Neural cell (in vitro differentiated cells): ENCODE measurements at regions not wholly inside any gene's neighbourhood (a gene's known extent, or its start where the extent isn't known, plus 50 kb on each side); places are given as distances from the start of the nearest gene placed in this dataset.

ENCODE experiments used
- H2AFZ ChIP-seq: fragments of 200-600, 300-800 bp; sonication (generic), shearing (Covaris generic); 2 replicates; pipeline ENCODE4 v1.6.0; 2014; ENCODE audit warnings: low read depth, mild to moderate bottlenecking, antibody characterized with exemption, low read length, moderate library complexity
- H3F3A ChIP-seq: fragments of 200-600 bp; shearing (Covaris generic); 2 replicates; pipeline ENCODE4 v1.6.1; 2016; ENCODE audit warnings: mild to moderate bottlenecking, moderate library complexity, mixed read lengths, antibody characterized with exemption, low read length; ENCODE audit not compliant: insufficient read depth, poor library complexity, severe bottlenecking
- H3K27ac ChIP-seq: fragments of 200-600, 300-800 bp; sonication (generic), shearing (Covaris generic); 2 replicates; pipeline ENCODE4 v1.5.1; 2014; ENCODE audit warnings: mild to moderate bottlenecking, low read length, moderate library complexity
- H3K27me3 ChIP-seq: fragments of 300-800, 200-600 bp; sonication (generic), shearing (Covaris generic); 2 replicates; pipeline ENCODE4 v1.6.0; 2014; ENCODE audit warnings: mild to moderate bottlenecking, low read depth, low read length, moderate library complexity; ENCODE audit not compliant: insufficient read depth
- H3K36me3 ChIP-seq: fragments of 300-800, 200-600 bp; sonication (generic), shearing (Covaris generic); 2 replicates; pipeline ENCODE4 v1.5.1; 2014; ENCODE audit warnings: mild to moderate bottlenecking, antibody characterized with exemption, low read length, moderate library complexity; ENCODE audit not compliant: insufficient read depth
- H3K4me2 ChIP-seq: fragments of 300-800, 200-600 bp; sonication (generic), shearing (Covaris generic); 2 replicates; pipeline ENCODE4 v1.6.0; 2014; ENCODE audit warnings: mild to moderate bottlenecking, low read length
- H3K4me3 ChIP-seq: fragments of 300-800, 200-600 bp; sonication (generic), shearing (Covaris generic); 2 replicates; pipeline ENCODE4 v1.5.1; 2014; ENCODE audit warnings: mild to moderate bottlenecking, low read length, moderate library complexity
- H3K79me2 ChIP-seq: fragments of 200-600 bp; shearing (Covaris generic); replicated peaks from 2 replicates; pipeline ENCODE4 v1.6.0; 2014; ENCODE audit warnings: mild to moderate bottlenecking, low read length, moderate library complexity; ENCODE audit not compliant: insufficient read depth
- H3K9ac ChIP-seq: fragments of 300-800, 200-600 bp; sonication (generic), shearing (Covaris generic); 2 replicates; pipeline ENCODE4 v1.6.1; 2016; ENCODE audit warnings: mild to moderate bottlenecking, low read length, mixed read lengths
- H3K9me2 ChIP-seq: fragments of 200-600 bp; shearing (Covaris generic); 2 replicates; pipeline ENCODE4 v1.6.1; 2016; ENCODE audit warnings: mild to moderate bottlenecking, low read length, mixed read lengths; ENCODE audit not compliant: insufficient read depth
- H3K9me3 ChIP-seq: fragments of 200-600, 300-800 bp; sonication (generic), shearing (Covaris generic); 2 replicates; pipeline ENCODE4 v1.6.1; 2016; ENCODE audit warnings: mild to moderate bottlenecking, mixed run types, low read length, moderate library complexity, mixed read lengths
- H4K20me1 ChIP-seq: fragments of 200-600 bp; shearing (Covaris generic); 2 replicates; pipeline ENCODE4 v1.6.1; 2016; ENCODE audit warnings: mild to moderate bottlenecking, mixed run types; ENCODE audit not compliant: insufficient read depth
- EP300 ChIP-seq: fragments of 450-650 bp; conservative IDR thresholded peaks from 2 replicates; pipeline ENCODE4 v1.6.1; 2014; ENCODE audit warnings: antibody characterized with exemption, mild to moderate bottlenecking, moderate library complexity; ENCODE audit not compliant: poor library complexity, severe bottlenecking
- EZH2 ChIP-seq: fragments of 200-600, 300-800 bp; shearing (Covaris generic), sonication (generic); IDR thresholded peaks from 2 replicates; pipeline ENCODE4 v1.6.1; 2014; ENCODE audit warnings: antibody characterized with exemption, low read length, borderline replicate concordance, mild to moderate bottlenecking; ENCODE audit not compliant: insufficient read depth, poor library complexity, severe bottlenecking
- MXI1 ChIP-seq: fragments of 450-650 bp; conservative IDR thresholded peaks from 2 replicates; pipeline ENCODE4 v1.6.1; 2014; ENCODE audit warnings: antibody characterized with exemption, mild to moderate bottlenecking; ENCODE audit not compliant: poor library complexity, severe bottlenecking
- POLR2AphosphoS5 ChIP-seq: IDR thresholded peaks from 2 replicates; pipeline ENCODE4 v1.6.1; 2012
- RAD21 ChIP-seq: fragments of 450-650 bp; conservative IDR thresholded peaks from 2 replicates; pipeline ENCODE4 v1.6.1; 2014; ENCODE audit warnings: antibody characterized with exemption, mild to moderate bottlenecking, moderate library complexity
- SMC3 ChIP-seq: fragments of 450-650 bp; conservative IDR thresholded peaks from 2 replicates; pipeline ENCODE4 v1.6.1; 2014; ENCODE audit warnings: antibody characterized with exemption, mild to moderate bottlenecking, moderate library complexity; ENCODE audit not compliant: poor library complexity
- TAF1 ChIP-seq: IDR thresholded peaks from 2 replicates; pipeline ENCODE4 v1.6.1; 2012; ENCODE audit warnings: low read depth
- TF ChIP-seq, protein P1 (sequence below): IDR thresholded peaks from 2 replicates; pipeline ENCODE4 v1.6.1; 2012; ENCODE audit warnings: borderline replicate concordance
- TF ChIP-seq, protein P2 (sequence below): fragments of 450-650 bp; IDR thresholded peaks from 2 replicates; pipeline ENCODE4 v1.5.1; 2014; ENCODE audit warnings: antibody characterized with exemption, mild to moderate bottlenecking, moderate library complexity; ENCODE audit not compliant: poor library complexity, severe bottlenecking

DNA sequence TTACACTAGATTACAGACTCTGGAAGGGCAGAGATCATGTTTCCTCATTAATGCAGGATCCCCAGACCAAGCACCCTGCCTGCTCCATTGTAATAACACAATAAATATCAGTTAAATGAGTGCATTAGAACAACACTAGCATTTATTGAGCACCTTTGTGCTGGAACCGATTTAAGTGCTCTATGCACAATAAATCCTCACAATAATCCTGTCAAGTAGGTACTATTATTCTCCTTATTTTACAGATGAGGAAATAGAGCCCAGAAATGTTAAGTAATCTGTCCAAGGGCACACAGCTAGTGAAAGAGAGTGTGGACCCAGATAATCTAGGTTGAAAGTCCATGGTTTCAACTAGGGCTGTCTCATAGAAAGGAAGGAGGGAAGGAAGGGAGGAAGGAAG lies 69.8 kb downstream of the MAP1LC3B2 start:
- H3F3A ChIP-seq = no peaks in the 10 kb centered on the region
- H3K27ac ChIP-seq = no peak overlapping the region
- no peak overlapping the region for H3K4me3 ChIP-seq
- no peaks in the 10 kb centered on the region for H3K36me3 ChIP-seq
- H3K4me2 ChIP-seq = no peak overlapping the region
- H3K9me3 ChIP-seq = no peaks in the 10 kb centered on the region
- no peak overlapping the region for H3K9ac ChIP-seq
- no peaks in the 10 kb centered on the region for H3K9me2 ChIP-seq
- no peaks in the 10 kb centered on the region for H3K79me2 ChIP-seq
- TF ChIP-seq MXI1 = no peak
- no peak for TF ChIP-seq SMC3
- no peak for TF ChIP-seq POLR2AphosphoS5
- TF ChIP-seq, protein P1, sequence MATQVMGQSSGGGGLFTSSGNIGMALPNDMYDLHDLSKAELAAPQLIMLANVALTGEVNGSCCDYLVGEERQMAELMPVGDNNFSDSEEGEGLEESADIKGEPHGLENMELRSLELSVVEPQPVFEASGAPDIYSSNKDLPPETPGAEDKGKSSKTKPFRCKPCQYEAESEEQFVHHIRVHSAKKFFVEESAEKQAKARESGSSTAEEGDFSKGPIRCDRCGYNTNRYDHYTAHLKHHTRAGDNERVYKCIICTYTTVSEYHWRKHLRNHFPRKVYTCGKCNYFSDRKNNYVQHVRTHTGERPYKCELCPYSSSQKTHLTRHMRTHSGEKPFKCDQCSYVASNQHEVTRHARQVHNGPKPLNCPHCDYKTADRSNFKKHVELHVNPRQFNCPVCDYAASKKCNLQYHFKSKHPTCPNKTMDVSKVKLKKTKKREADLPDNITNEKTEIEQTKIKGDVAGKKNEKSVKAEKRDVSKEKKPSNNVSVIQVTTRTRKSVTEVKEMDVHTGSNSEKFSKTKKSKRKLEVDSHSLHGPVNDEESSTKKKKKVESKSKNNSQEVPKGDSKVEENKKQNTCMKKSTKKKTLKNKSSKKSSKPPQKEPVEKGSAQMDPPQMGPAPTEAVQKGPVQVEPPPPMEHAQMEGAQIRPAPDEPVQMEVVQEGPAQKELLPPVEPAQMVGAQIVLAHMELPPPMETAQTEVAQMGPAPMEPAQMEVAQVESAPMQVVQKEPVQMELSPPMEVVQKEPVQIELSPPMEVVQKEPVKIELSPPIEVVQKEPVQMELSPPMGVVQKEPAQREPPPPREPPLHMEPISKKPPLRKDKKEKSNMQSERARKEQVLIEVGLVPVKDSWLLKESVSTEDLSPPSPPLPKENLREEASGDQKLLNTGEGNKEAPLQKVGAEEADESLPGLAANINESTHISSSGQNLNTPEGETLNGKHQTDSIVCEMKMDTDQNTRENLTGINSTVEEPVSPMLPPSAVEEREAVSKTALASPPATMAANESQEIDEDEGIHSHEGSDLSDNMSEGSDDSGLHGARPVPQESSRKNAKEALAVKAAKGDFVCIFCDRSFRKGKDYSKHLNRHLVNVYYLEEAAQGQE = no peak
- TF ChIP-seq EP300 = no peak
- no peak for TF ChIP-seq TAF1
- TF ChIP-seq, protein P2, sequence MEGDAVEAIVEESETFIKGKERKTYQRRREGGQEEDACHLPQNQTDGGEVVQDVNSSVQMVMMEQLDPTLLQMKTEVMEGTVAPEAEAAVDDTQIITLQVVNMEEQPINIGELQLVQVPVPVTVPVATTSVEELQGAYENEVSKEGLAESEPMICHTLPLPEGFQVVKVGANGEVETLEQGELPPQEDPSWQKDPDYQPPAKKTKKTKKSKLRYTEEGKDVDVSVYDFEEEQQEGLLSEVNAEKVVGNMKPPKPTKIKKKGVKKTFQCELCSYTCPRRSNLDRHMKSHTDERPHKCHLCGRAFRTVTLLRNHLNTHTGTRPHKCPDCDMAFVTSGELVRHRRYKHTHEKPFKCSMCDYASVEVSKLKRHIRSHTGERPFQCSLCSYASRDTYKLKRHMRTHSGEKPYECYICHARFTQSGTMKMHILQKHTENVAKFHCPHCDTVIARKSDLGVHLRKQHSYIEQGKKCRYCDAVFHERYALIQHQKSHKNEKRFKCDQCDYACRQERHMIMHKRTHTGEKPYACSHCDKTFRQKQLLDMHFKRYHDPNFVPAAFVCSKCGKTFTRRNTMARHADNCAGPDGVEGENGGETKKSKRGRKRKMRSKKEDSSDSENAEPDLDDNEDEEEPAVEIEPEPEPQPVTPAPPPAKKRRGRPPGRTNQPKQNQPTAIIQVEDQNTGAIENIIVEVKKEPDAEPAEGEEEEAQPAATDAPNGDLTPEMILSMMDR = no peak
- TF ChIP-seq RAD21 = no peak
- TF ChIP-seq EZH2 = no peak
- no peak overlapping the region for H2AFZ ChIP-seq
- H4K20me1 ChIP-seq = no peaks in the 10 kb centered on the region
- peaks cover 4% of the 10 kb centered on the region for H3K27me3 ChIP-seq

DNA sequence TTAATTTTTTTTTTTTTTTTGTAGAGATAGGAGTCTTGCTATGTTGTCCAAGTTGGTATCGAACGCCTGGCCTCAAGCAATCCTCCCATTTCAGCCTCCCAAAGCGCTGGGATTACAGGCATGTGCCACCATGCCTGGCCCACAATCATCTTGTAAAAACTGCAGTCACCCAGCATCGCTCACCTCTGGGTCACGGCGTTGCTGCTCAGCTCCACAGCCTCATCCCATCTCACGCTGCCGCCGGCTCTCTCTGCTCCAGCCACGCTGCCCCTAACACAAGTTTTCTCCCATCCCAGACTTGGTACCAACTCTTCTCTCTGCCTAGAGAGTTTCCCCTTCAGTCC lies 69.2 kb downstream of the MAP1LC3B2 start:
- Histone ChIP-seq H3K9me2 (no peaks in the 10 kb centered on the region), H3K27me3 (peaks cover 4% of the 10 kb centered on the region), H3K36me3 (no peaks in the 10 kb centered on the region), H4K20me1 (no peaks in the 10 kb centered on the region), H3K27ac (no peak overlapping the region), H3K79me2 (no peaks in the 10 kb centered on the region), H3K9ac (no peak overlapping the region), H3K4me2 (no peak overlapping the region), H2AFZ (no peak overlapping the region), H3K9me3 (no peaks in the 10 kb centered on the region), H3K4me3 (no peak overlapping the region), H3F3A (no peaks in the 10 kb centered on the region)
- TF ChIP-seq, protein P1 = no peak
- TF ChIP-seq TAF1 (no peak), RAD21 (no peak)
